ENCODE measurements at regions not wholly inside any gene's neighbourhood (a gene's known extent, or its start where the extent isn't known, plus 50 kb on each side); places are given as distances from the start of the nearest gene placed in this dataset.

- 73% methylated on average over 8 of the region's 9 CpGs for WGBS (ENCODE audit: insufficient coverage)
- Histone ChIP-seq H3K27ac (ENCODE audit: low read length) (no peak overlapping the region), H3K4me3 (ENCODE audit: low read length) (no peak overlapping the region), H3K9me3 (replicated peaks; ENCODE audit: control insufficient read depth, low read depth, low read length) (peaks cover 2% of the 10 kb centered on the region), H3K27me3 (ENCODE audit: control insufficient read depth, insufficient read depth, low read length) (no peaks in the 10 kb centered on the region), H3K4me1 (ENCODE audit: control insufficient read depth, insufficient read depth, low read length) (no peaks in the 10 kb centered on the region), H3K36me3 (ENCODE audit: control insufficient read depth, insufficient read depth, low read length) (no peaks in the 10 kb centered on the region)
- DNase-seq, result no peak
These were observed 322.4 kb upstream of the N4BP1 start for GRCh38 chr16:48932216-48932855.

GRCh38 chr16:48930951-48931553 lies 321.1 kb upstream of the N4BP1 start:
- no peak for DNase-seq
- H3K27ac ChIP-seq (ENCODE audit: low read length), result no peak overlapping the region
- 88% methylated on average over 4 of the region's 4 CpGs for WGBS (ENCODE audit: insufficient coverage)
- H3K4me3 ChIP-seq (ENCODE audit: low read length), result no peak overlapping the region
- H3K4me1 ChIP-seq (ENCODE audit: control insufficient read depth, insufficient read depth, low read length), result no peaks in the 10 kb centered on the region
- H3K36me3 ChIP-seq (ENCODE audit: control insufficient read depth, insufficient read depth, low read length), result no peaks in the 10 kb centered on the region
- peaks cover 2% of the 10 kb centered on the region for H3K9me3 ChIP-seq (replicated peaks; ENCODE audit: control insufficient read depth, low read depth, low read length)
- H3K27me3 ChIP-seq (ENCODE audit: control insufficient read depth, insufficient read depth, low read length), result no peaks in the 10 kb centered on the region

GRCh38 chr16:48919791-48920190 lies 309.8 kb upstream of the N4BP1 start:
- H3K4me1 ChIP-seq (ENCODE audit: control insufficient read depth, insufficient read depth, low read length), result no peaks in the 10 kb centered on the region
- WGBS (ENCODE audit: insufficient coverage), result 100% methylated on average over 1 of the region's 6 CpGs
- no peak overlapping the region for H3K4me3 ChIP-seq (ENCODE audit: low read length)
- no peak overlapping the region for H3K27ac ChIP-seq (ENCODE audit: low read length)
- H3K27me3 ChIP-seq (ENCODE audit: control insufficient read depth, insufficient read depth, low read length), result no peaks in the 10 kb centered on the region
- no peaks in the 10 kb centered on the region for H3K36me3 ChIP-seq (ENCODE audit: control insufficient read depth, insufficient read depth, low read length)
- H3K9me3 ChIP-seq (replicated peaks; ENCODE audit: control insufficient read depth, low read depth, low read length), result no peaks in the 10 kb centered on the region
- DNase-seq, result no peak

GRCh38 chr16:48918520-48919258 lies 308.7 kb upstream of the N4BP1 start:
- H3K36me3 ChIP-seq (ENCODE audit: control insufficient read depth, insufficient read depth, low read length), result no peaks in the 10 kb centered on the region
- no peaks in the 10 kb centered on the region for H3K4me1 ChIP-seq (ENCODE audit: control insufficient read depth, insufficient read depth, low read length)
- no peaks in the 10 kb centered on the region for H3K27me3 ChIP-seq (ENCODE audit: control insufficient read depth, insufficient read depth, low read length)
- no peaks in the 10 kb centered on the region for H3K9me3 ChIP-seq (replicated peaks; ENCODE audit: control insufficient read depth, low read depth, low read length)
- H3K4me3 ChIP-seq (ENCODE audit: low read length), result no peak overlapping the region
- 71% methylated on average over 2 of the region's 4 CpGs for WGBS (ENCODE audit: insufficient coverage)
- no peak overlapping the region for H3K27ac ChIP-seq (ENCODE audit: low read length)
- no peak for DNase-seq

GRCh38 chr16:48916566-48916965 lies 306.6 kb upstream of the N4BP1 start:
- Histone ChIP-seq H3K36me3 (ENCODE audit: control insufficient read depth, insufficient read depth, low read length) (no peaks in the 10 kb centered on the region), H3K27ac (ENCODE audit: low read length) (no peak overlapping the region), H3K4me1 (ENCODE audit: control insufficient read depth, insufficient read depth, low read length) (no peaks in the 10 kb centered on the region), H3K27me3 (ENCODE audit: control insufficient read depth, insufficient read depth, low read length) (peaks cover 2% of the 10 kb centered on the region), H3K4me3 (ENCODE audit: low read length) (no peak overlapping the region), H3K9me3 (replicated peaks; ENCODE audit: control insufficient read depth, low read depth, low read length) (no peaks in the 10 kb centered on the region)
- no peak for DNase-seq
- no CpG with 5 or more reads among the region's 1 CpG for WGBS (ENCODE audit: insufficient coverage)

GRCh38 chr16:48914070-48914469 lies 304.1 kb upstream of the N4BP1 start:
- Histone ChIP-seq H3K4me3 (ENCODE audit: low read length) (no peak overlapping the region), H3K9me3 (replicated peaks; ENCODE audit: control insufficient read depth, low read depth, low read length) (no peaks in the 10 kb centered on the region), H3K36me3 (ENCODE audit: control insufficient read depth, insufficient read depth, low read length) (no peaks in the 10 kb centered on the region), H3K4me1 (ENCODE audit: control insufficient read depth, insufficient read depth, low read length) (no peaks in the 10 kb centered on the region), H3K27me3 (ENCODE audit: control insufficient read depth, insufficient read depth, low read length) (peaks cover 2% of the 10 kb centered on the region), H3K27ac (ENCODE audit: low read length) (no peak overlapping the region)
- DNase-seq, result no peak
- WGBS (ENCODE audit: insufficient coverage), result no CpG with 5 or more reads among the region's 3 CpGs

GRCh38 chr16:48913384-48913783 lies 303.4 kb upstream of the N4BP1 start:
- peaks cover 2% of the 10 kb centered on the region for H3K27me3 ChIP-seq (ENCODE audit: control insufficient read depth, insufficient read depth, low read length)

GRCh38 chr16:48912360-48912759 lies 302.4 kb upstream of the N4BP1 start:
- Histone ChIP-seq H3K9me3 (replicated peaks; ENCODE audit: control insufficient read depth, low read depth, low read length) (no peaks in the 10 kb centered on the region), H3K4me1 (ENCODE audit: control insufficient read depth, insufficient read depth, low read length) (no peaks in the 10 kb centered on the region), H3K27ac (ENCODE audit: low read length) (no peak overlapping the region), H3K4me3 (ENCODE audit: low read length) (no peak overlapping the region), H3K36me3 (ENCODE audit: control insufficient read depth, insufficient read depth, low read length) (no peaks in the 10 kb centered on the region), H3K27me3 (ENCODE audit: control insufficient read depth, insufficient read depth, low read length) (peaks cover 2% of the 10 kb centered on the region)
- WGBS (ENCODE audit: insufficient coverage), result 17% methylated on average over 1 of the region's 3 CpGs
- DNase-seq, result no peak

More at GRCh38 chr16:48913384-48913783, 303.4 kb upstream of the N4BP1 start:
- Histone ChIP-seq H3K36me3 (ENCODE audit: control insufficient read depth, insufficient read depth, low read length) (no peaks in the 10 kb centered on the region), H3K27ac (ENCODE audit: low read length) (no peak overlapping the region), H3K4me3 (ENCODE audit: low read length) (no peak overlapping the region), H3K9me3 (replicated peaks; ENCODE audit: control insufficient read depth, low read depth, low read length) (no peaks in the 10 kb centered on the region), H3K4me1 (ENCODE audit: control insufficient read depth, insufficient read depth, low read length) (no peaks in the 10 kb centered on the region)
- 59% methylated on average over 3 of the region's 4 CpGs for WGBS (ENCODE audit: insufficient coverage)
- no peak for DNase-seq

- H3K27ac ChIP-seq (ENCODE audit: low read length), result no peak overlapping the region
- no peaks in the 10 kb centered on the region for H3K9me3 ChIP-seq (replicated peaks; ENCODE audit: control insufficient read depth, low read depth, low read length)
- H3K36me3 ChIP-seq (ENCODE audit: control insufficient read depth, insufficient read depth, low read length), result no peaks in the 10 kb centered on the region
- H3K4me1 ChIP-seq (ENCODE audit: control insufficient read depth, insufficient read depth, low read length), result no peaks in the 10 kb centered on the region
- H3K4me3 ChIP-seq (ENCODE audit: low read length), result no peak overlapping the region
- WGBS (ENCODE audit: insufficient coverage), result 60% methylated on average over 1 of the region's 5 CpGs
- peaks cover 2% of the 10 kb centered on the region for H3K27me3 ChIP-seq (ENCODE audit: control insufficient read depth, insufficient read depth, low read length)
- DNase-seq, result no peak
These were observed 301.7 kb upstream of the N4BP1 start for GRCh38 chr16:48911700-48912099.

GRCh38 chr16:48910214-48910613 lies 300.2 kb upstream of the N4BP1 start:
- Histone ChIP-seq H3K9me3 (replicated peaks; ENCODE audit: control insufficient read depth, low read depth, low read length) (no peaks in the 10 kb centered on the region), H3K27me3 (ENCODE audit: control insufficient read depth, insufficient read depth, low read length) (peaks cover 2% of the 10 kb centered on the region)
- WGBS (ENCODE audit: insufficient coverage), result no CpG with 5 or more reads among the region's 3 CpGs

More at GRCh38 chr16:48910214-48910613, 300.2 kb upstream of the N4BP1 start:
- DNase-seq, result no peak
- no peaks in the 10 kb centered on the region for H3K36me3 ChIP-seq (ENCODE audit: control insufficient read depth, insufficient read depth, low read length)
- H3K4me3 ChIP-seq (ENCODE audit: low read length), result no peak overlapping the region
- H3K27ac ChIP-seq (ENCODE audit: low read length), result no peak overlapping the region
- no peaks in the 10 kb centered on the region for H3K4me1 ChIP-seq (ENCODE audit: control insufficient read depth, insufficient read depth, low read length)

Data from muscle of leg (tissue), 3 donors.